MM.1S (cell line): ENCODE measurements at regions not wholly inside any gene's neighbourhood (a gene's known extent, or its start where the extent isn't known, plus 50 kb on each side); places are given as distances from the start of the nearest gene placed in this dataset.

Experiments used
- CTCF ChIP-seq: fragments of 300-600 bp; sonication (generic); IDR thresholded peaks from 2 replicates; pipeline ENCODE4 v1.5.1; 2016; ENCODE audit warnings: antibody characterized with exemption, low read length, mixed read lengths
- EZH2 ChIP-seq: fragments of 300-600 bp; sonication (generic); optimal IDR thresholded peaks from 2 replicates; pipeline ENCODE3; 2017; ENCODE audit warnings: low read depth, mild to moderate bottlenecking, antibody characterized with exemption, low read length, mixed read lengths
- EZH2phosphoT487 ChIP-seq: fragments of 300-600 bp; sonication (generic); IDR thresholded peaks from 2 replicates; pipeline ENCODE4 v1.6.1; 2018; ENCODE audit warnings: antibody characterized with exemption, low read length

DNA sequence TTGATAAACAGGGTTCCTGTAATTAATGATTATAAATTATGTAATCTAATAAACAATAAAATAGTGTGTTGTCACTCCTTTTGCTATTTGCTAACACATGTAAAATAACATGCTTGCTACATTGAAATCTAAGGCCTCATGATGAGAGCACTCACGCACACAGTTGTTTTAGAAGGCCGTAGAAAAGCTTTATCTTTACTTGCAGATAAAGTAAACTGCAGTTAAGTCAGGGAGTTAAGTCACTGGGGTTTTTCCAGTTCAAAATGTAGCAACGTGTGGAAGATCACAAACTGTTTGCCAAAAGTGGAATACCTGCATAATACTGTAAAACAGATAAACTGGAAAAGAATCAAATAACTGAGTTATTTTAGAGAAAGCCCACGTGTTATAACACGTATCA lies 187.3 kb upstream of the PACRGL start:
- TF ChIP-seq CTCF (no peak), EZH2 (no peak), EZH2phosphoT487 (no peak)
